ENCODE measurements at regions not wholly inside any gene's neighbourhood (a gene's known extent, or its start where the extent isn't known, plus 50 kb on each side); places are given as distances from the start of the nearest gene placed in this dataset.

GRCh38 chr5:67305401-67305800, 108.8 kb upstream of the CD180 start:
- TF ChIP-seq RAD21 (IDR thresholded peaks at IDR 0.05; ENCODE audit: low read depth) (no peak), POLR2AphosphoS5 (IDR thresholded peaks at IDR 0.05; ENCODE audit: low read depth, low read length) (no peak), MAX (IDR thresholded peaks at IDR 0.05) (no peak), SIN3A (IDR thresholded peaks at IDR 0.05; ENCODE audit: low read depth) (no peak), ATF3 (IDR thresholded peaks at IDR 0.05) (no peak), CBX3 (IDR thresholded peaks at IDR 0.05; ENCODE audit: low read depth) (no peak), ZBTB33 (IDR thresholded peaks at IDR 0.05; ENCODE audit: extremely low read depth, insufficient replicate concordance, low read length) (no peak), ZNF274 (IDR thresholded peaks at IDR 0.05; ENCODE audit: low read depth, low read length) (no peak), SP1 (IDR thresholded peaks at IDR 0.05; ENCODE audit: low read depth) (no peak), ZFX (IDR thresholded peaks at IDR 0.05) (no peak), EZH2phosphoT487 (IDR thresholded peaks at IDR 0.05; ENCODE audit: borderline replicate concordance) (no peak), SRF (IDR thresholded peaks at IDR 0.05; ENCODE audit: low read depth) (no peak), CTCF (IDR thresholded peaks at IDR 0.05 in 2 of 3, conservative IDR thresholded peaks at IDR 0.05 in 1 of 3; ENCODE audit: borderline replicate concordance in 1 of 3, insufficient read depth in 1 of 3, low read depth in 2 of 3, low read length in 2 of 3) (no peak), TCF7L2 (IDR thresholded peaks at IDR 0.05; ENCODE audit: borderline replicate concordance, extremely low read depth, insufficient read depth, insufficient read length) (no peak)
- ChIA-PET CTCF (no interaction called here), POLR2A (no interaction called here), RAD21 (ENCODE audit: low non-redundant PET in 1 of 2, low total read pairs in 2 of 2, uncharacterized antibody in 2 of 2, unreplicated experiment in 2 of 2) (no interaction called here)
- Histone ChIP-seq H3K27ac (ENCODE audit: low read depth, low read length) (no peak overlapping the region), H3K9ac (ENCODE audit: low read length) (no peak overlapping the region), H4K20me1 (ENCODE audit: insufficient read depth) (no peaks in the 10 kb centered on the region), H3K4me1 (ENCODE audit: control insufficient read depth in 1 of 2, insufficient read depth in 2 of 2, low read length in 2 of 2) (peaks cover 0 to 9% of the 10 kb centered on the region in 2 experiments; a peak in 1 of 4 replicates), H3K9me3 (ENCODE audit: control insufficient read depth in 1 of 2, insufficient read depth in 1 of 2, low read depth in 1 of 2, low read length in 2 of 2) (no peaks in the 10 kb centered on the region), H3K4me2 (ENCODE audit: low read length) (no peak overlapping the region), H3K4me3 (replicated peaks in 1 of 2; ENCODE audit: low read depth in 1 of 2, low read length in 2 of 2) (no peak overlapping the region), H3K27me3 (ENCODE audit: insufficient read depth, low read length) (peaks cover 6% of the 10 kb centered on the region; the same call in 1 of the 2 replicates), H3K36me3 (ENCODE audit: control insufficient read depth in 1 of 2, insufficient read depth in 2 of 2, low read length in 2 of 2) (no peaks in the 10 kb centered on the region), H2AFZ (ENCODE audit: low read depth, low read length, poor library complexity, severe bottlenecking) (no peak overlapping the region), H3K79me2 (ENCODE audit: insufficient read depth, low read length) (no peaks in the 10 kb centered on the region), H3K9me2 (ENCODE audit: insufficient read depth) (no peaks in the 10 kb centered on the region)
- BruUV-seq (replicated peaks), result no TSS peak
- intact Hi-C loops (cut with micrococcal nuclease), result no loop called here
- DNase-seq (ENCODE audit: low read depth, low spot score) (no peak), ATAC-seq (no peak)
